CD4-positive, CD25-positive, alpha-beta regulatory T cell (primary cell): ENCODE measurements at regions not wholly inside any gene's neighbourhood (a gene's known extent, or its start where the extent isn't known, plus 50 kb on each side); places are given as distances from the start of the nearest gene placed in this dataset.
A peak's percentile ranks its signal among the peaks of the same experiment; 100 is the strongest.

Source experiments
- ATAC-seq, 2 donors: fragments of 150-1000 bp; cut with Tn5 transposase; one replicate each; pipeline ENCODE4 v1.10.0; 2021; ENCODE audit warnings: low read depth in 2 of 2, moderate number of reproducible peaks in 2 of 2, moderate library complexity in 1 of 2
- DNase-seq, 3 donors: peaks; one replicate each; pipeline versions ENCODE4 v3.0.0 to v3.0.0-alpha.2; 2012 to 2022; ENCODE audit warnings: mixed read lengths in 1 of 3
- H3K27ac ChIP-seq: one replicate; pipeline ENCODE4 v1.7.0; 2013; ENCODE audit warnings: mild to moderate bottlenecking, low read length; ENCODE audit not compliant: insufficient read depth, poor library complexity, severe bottlenecking
- H3K27me3 ChIP-seq: one replicate; pipeline ENCODE4 v1.7.0; 2013; ENCODE audit warnings: low read length; ENCODE audit not compliant: control insufficient read depth, insufficient read depth
- H3K36me3 ChIP-seq: one replicate; pipeline ENCODE4 v1.7.0; 2013; ENCODE audit warnings: mild to moderate bottlenecking, low read length, moderate library complexity; ENCODE audit not compliant: control insufficient read depth, insufficient read depth
- H3K4me1 ChIP-seq: 2 replicates; pipeline ENCODE4 v1.7.0; 2013; ENCODE audit warnings: mild to moderate bottlenecking, low read length; ENCODE audit not compliant: insufficient read depth, control insufficient read depth, poor library complexity, severe bottlenecking
- H3K4me3 ChIP-seq: one replicate; pipeline ENCODE4 v1.7.0; 2013; ENCODE audit warnings: low read depth, mild to moderate bottlenecking, low read length, moderate library complexity
- H3K9me3 ChIP-seq, 2 experiments: 1 replicate in 1 of 2; 2 replicates in 1 of 2; pipeline ENCODE4 v1.7.0; 2013; ENCODE audit warnings: low read length in 2 of 2, mild to moderate bottlenecking in 1 of 2, moderate library complexity in 1 of 2; ENCODE audit not compliant: control insufficient read depth in 2 of 2
- H3K27ac Mint-ChIP-seq, 3 donors: one replicate each; pipeline ENCODE4 v1.8.0; 2020 to 2022; ENCODE audit warnings: mild to moderate bottlenecking in 3 of 3, mixed read lengths in 3 of 3, moderate library complexity in 2 of 3
- H3K27me3 Mint-ChIP-seq: one replicate; pipeline ENCODE4 v1.8.0; 2022; ENCODE audit warnings: mild to moderate bottlenecking, mixed read lengths
- H3K36me3 Mint-ChIP-seq: one replicate; pipeline ENCODE4 v1.8.0; 2020; ENCODE audit warnings: mixed read lengths
- H3K4me1 Mint-ChIP-seq, 4 donors: one replicate each; pipeline ENCODE4 v1.8.0; 2020 to 2022; ENCODE audit warnings: mixed read lengths in 4 of 4, mild to moderate bottlenecking in 1 of 4
- H3K4me3 Mint-ChIP-seq, 4 donors: one replicate each; pipeline ENCODE4 v1.8.0; 2020 to 2022; ENCODE audit warnings: mild to moderate bottlenecking in 4 of 4, mixed read lengths in 4 of 4, moderate library complexity in 3 of 4
- H3K9me3 Mint-ChIP-seq, 7 donors: one replicate each; pipeline ENCODE4 v1.8.0; 2020 to 2022; ENCODE audit warnings: mixed read lengths in 7 of 7, mild to moderate bottlenecking in 3 of 7, moderate library complexity in 2 of 7

DNA sequence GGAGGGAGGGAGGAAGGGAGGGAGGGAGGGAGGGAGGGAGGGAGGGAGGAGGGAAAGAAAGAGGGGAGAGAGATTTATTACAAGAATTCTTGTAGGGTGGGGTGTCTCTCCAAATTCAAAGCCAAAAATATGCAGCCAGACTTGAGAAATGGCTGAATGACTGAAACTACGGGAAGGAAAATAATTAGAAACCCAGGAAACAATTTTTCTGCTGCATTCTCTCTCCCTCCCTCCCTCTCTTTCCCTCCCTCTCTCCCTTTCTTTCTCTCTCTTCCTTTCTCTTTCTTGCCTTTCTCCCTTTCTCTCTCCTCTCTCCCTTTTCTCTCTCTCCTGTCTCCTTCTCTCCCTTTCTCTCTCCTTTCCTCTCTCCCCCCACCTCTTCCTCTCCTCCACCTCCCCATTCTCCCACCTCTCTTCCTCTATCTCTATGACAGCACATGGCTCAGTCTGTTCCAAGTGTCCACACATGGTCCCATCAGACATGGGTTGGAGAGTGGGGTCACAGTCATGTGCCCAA, 218.7 kb downstream of the C1D start:
- DNase-seq (no peak), ATAC-seq (no peak)
- H3K36me3 ChIP-seq, result no peaks in the 10 kb centered on the region
- Mint-ChIP-seq H3K4me1 (no peaks in the 10 kb centered on the region), H3K4me3 (no peak overlapping the region), H3K27ac (no peak overlapping the region), H3K9me3 (no peaks in the 10 kb centered on the region), H3K27me3 (peaks cover 9% of the 10 kb centered on the region), H3K36me3 (no peaks in the 10 kb centered on the region)
- H3K4me1 ChIP-seq, result no peaks in the 10 kb centered on the region
- H3K4me3 ChIP-seq, result no peak overlapping the region
- no peak overlapping the region for H3K27ac ChIP-seq
- no peaks in the 10 kb centered on the region for H3K9me3 ChIP-seq
- no peaks in the 10 kb centered on the region for H3K27me3 ChIP-seq

DNA sequence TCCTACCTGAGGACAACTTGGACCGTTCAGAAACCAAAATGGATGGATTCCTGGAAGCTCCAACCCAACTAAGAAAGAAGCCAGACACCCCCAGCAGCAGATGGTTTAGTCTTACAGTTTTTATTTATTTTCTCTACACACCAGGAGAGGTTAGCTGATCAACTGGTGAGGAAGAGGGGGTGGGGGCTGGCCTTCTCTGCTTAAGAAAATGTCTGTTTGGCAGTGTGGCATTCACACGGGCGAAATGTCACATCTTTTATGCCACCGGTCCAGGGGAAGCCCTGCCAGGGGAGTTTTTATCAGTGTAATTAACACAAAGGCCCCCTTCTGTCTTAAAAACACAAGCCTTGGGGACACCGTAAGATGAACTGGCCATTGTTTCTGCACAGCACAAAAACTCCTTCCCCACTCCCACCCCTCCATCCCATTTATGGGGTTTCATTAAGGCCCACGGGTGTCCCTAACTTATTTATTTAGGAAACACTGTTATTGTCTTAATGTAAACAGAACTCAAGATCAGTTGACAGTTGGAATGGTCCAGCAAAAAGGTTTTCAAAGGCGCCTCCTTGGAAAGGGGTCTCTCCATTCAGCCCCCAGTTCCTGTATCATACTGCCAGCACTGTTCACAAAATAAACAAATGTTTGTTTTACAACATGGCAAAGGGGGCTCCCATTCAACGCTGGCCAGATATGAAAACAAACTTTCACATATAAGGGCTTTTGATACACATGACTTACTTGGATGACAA, 217.0 kb downstream of the C1D start:
- Histone ChIP-seq H3K36me3 (no peaks in the 10 kb centered on the region), H3K9me3 (no peaks in the 10 kb centered on the region), H3K27ac (no peak overlapping the region), H3K27me3 (no peaks in the 10 kb centered on the region), H3K4me1 (no peaks in the 10 kb centered on the region), H3K4me3 (no peak overlapping the region)
- H3K9me3 Mint-ChIP-seq, result peaks cover 0 to 2% (median 0%) of the 10 kb centered on the region in 7 donors
- H3K27me3 Mint-ChIP-seq, result peaks cover 10% of the 10 kb centered on the region
- no peak for ATAC-seq
- H3K36me3 Mint-ChIP-seq, result no peaks in the 10 kb centered on the region
- H3K27ac Mint-ChIP-seq, result no peak overlapping the region
- H3K4me1 Mint-ChIP-seq, result no peaks in the 10 kb centered on the region
- H3K4me3 Mint-ChIP-seq, result no peak overlapping the region
- no peak for DNase-seq

DNA sequence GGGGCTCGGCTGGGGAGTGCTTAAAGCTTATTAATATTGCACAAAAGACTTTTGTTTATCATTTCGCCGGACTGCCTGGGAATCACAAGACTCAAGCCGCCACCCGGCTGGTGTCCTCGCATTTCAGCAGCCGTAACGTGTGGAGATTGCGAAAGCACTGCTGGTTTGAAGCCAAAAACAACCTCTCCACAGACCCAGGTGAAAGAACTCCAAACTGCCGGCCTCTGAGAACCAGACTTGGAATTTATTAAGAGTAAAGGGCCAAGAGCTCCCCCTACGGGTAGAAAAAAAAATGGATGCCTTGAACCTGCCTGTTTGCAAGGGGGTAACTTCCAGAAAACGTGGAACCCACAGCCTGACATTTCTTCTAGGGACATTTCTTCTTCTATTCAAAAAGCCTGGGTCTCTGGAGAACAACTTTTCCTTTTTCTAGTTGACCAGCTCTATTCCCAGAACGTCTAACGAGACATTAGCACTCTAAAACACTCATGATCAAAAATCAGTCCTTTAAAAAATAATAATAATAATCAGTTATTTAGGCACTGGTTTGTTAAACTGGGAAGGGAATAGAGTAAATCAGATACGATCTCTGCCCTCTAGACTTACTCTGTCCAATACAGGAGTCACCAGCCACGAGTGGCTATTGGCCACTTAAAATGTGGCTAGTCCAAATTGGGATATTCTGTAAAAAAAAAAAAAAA, 216.3 kb downstream of the C1D start:
- Mint-ChIP-seq H3K9me3 (peaks cover 0 to 2% (median 0%) of the 10 kb centered on the region in 7 donors), H3K36me3 (no peaks in the 10 kb centered on the region), H3K27ac (no peak overlapping the region), H3K4me3 (no peak overlapping the region), H3K4me1 (no peaks in the 10 kb centered on the region), H3K27me3 (peaks cover 15% of the 10 kb centered on the region)
- DNase-seq (peak in 2 of 3 donors; percentile 12 to 48), ATAC-seq (no peak)
- no peaks in the 10 kb centered on the region for H3K27me3 ChIP-seq
- H3K4me3 ChIP-seq, result no peak overlapping the region
- H3K27ac ChIP-seq, result no peak overlapping the region
- H3K9me3 ChIP-seq, result no peaks in the 10 kb centered on the region
- H3K4me1 ChIP-seq, result no peaks in the 10 kb centered on the region
- no peaks in the 10 kb centered on the region for H3K36me3 ChIP-seq

DNA sequence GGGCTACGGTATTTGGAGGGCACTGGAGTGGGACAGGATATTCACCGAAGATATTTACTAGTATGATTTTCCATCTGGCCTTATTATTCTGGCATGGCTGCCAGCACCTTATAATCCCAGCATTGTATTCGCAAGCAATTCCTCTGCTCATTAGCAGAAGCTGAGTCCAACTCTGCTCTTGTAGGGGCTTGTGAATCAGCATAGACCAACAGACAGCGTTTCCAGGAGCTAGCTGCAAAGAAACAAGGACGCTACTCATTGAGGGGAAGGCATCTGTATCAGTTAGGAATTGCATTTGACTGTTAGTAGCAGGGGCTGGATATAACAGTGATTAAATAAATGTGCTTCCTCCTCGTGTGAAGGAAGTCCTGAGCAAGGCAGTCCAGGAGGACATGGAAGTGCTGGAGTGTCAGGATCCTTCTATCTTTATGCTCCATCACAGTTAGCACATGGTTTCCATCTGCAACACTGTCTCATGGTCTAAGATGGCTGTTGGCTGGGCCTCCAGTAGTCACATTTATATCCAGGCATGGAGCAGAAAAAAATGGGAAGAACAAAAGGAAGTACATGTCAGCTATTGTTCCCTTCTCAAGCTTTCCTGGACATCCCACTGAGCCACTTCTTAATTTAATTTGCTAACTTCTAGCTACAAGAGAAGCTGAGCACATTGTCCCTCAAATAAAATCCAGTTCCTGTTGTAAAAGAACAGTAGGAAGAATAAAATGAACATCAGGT, 214.1 kb downstream of the C1D start:
- Mint-ChIP-seq H3K27me3 (peaks cover 13% of the 10 kb centered on the region), H3K36me3 (no peaks in the 10 kb centered on the region), H3K27ac (no peak overlapping the region), H3K9me3 (peaks cover 0 to 2% (median 0%) of the 10 kb centered on the region in 7 donors), H3K4me1 (no peaks in the 10 kb centered on the region), H3K4me3 (no peak overlapping the region)
- DNase-seq (no peak), ATAC-seq (no peak)
- Histone ChIP-seq H3K4me3 (no peak overlapping the region), H3K27me3 (no peaks in the 10 kb centered on the region), H3K4me1 (no peaks in the 10 kb centered on the region), H3K36me3 (no peaks in the 10 kb centered on the region), H3K9me3 (no peaks in the 10 kb centered on the region), H3K27ac (no peak overlapping the region)

DNA sequence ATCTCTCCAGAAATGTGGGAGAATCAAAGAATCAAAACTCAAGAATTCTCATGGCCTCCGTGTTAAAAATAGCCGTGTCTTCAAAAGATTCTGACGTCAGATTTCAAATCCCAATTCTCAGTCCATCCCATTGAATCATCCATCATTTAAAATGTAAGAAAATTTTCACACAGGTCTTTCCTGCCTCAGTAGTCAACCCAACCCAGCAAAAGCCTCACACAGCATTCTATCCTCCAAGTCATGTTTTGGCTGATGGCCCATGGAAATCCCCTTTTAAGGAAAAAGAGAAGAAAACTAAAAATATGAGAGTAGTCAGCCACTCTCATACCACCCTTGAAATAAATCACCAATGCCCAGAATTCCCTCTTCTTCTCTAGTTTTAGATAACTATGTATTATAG, 211.8 kb downstream of the C1D start:
- Mint-ChIP-seq H3K4me3 (no peak overlapping the region), H3K27me3 (peaks cover 12% of the 10 kb centered on the region), H3K36me3 (no peaks in the 10 kb centered on the region), H3K9me3 (peaks cover 0 to 2% (median 0%) of the 10 kb centered on the region in 7 donors), H3K4me1 (no peaks in the 10 kb centered on the region), H3K27ac (no peak overlapping the region)
- DNase-seq (no peak), ATAC-seq (no peak)
- Histone ChIP-seq H3K9me3 (no peaks in the 10 kb centered on the region), H3K4me1 (no peaks in the 10 kb centered on the region), H3K4me3 (no peak overlapping the region), H3K36me3 (no peaks in the 10 kb centered on the region), H3K27me3 (no peaks in the 10 kb centered on the region), H3K27ac (no peak overlapping the region)

DNA sequence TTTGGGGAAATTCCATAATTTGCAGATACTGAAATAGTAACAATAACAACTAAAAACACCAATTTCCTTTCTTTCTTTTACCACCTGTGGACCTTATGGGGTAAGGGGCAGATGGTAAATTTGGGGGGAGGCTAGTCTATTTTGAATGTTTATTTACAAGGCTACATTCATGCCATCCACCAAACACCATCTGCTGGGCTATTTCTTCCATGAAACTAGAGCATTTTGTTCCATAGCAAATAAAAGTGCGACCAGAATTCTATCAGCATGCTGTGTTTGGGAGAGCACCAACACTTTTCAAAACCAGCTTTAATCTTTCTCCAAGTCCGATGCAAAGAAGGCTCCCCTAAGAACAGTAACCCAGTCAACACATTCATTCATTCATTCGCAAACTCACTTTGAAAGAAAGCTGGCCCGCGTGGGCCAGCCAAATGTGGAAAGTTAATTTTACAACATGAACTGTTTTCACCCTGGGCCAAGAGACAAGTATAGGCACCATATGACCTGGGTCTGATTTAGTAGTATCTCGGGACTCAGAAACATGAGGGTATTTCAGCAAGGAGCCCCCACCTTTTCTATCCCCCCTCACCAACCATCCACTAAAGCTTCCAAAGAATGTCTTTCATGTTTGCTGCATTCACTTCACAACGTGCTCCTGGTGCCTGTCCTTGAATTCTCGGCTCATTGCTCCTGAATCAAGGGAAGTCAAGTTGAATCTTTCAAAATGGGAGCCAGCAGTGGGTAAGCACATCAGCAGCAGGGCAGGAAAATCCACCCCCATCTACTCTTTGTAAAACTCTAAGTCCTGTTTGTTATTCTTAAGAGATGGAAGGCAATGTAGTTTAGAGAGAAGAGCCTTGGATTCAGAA, 210.6 kb downstream of the C1D start:
- DNase-seq (no peak), ATAC-seq (no peak)
- H3K36me3 ChIP-seq, result no peaks in the 10 kb centered on the region
- H3K9me3 ChIP-seq, result no peaks in the 10 kb centered on the region
- no peak overlapping the region for H3K4me3 ChIP-seq
- H3K4me1 ChIP-seq, result no peaks in the 10 kb centered on the region
- H3K4me3 Mint-ChIP-seq, result no peak overlapping the region
- no peaks in the 10 kb centered on the region for H3K4me1 Mint-ChIP-seq
- H3K27me3 ChIP-seq, result no peaks in the 10 kb centered on the region
- no peak overlapping the region for H3K27ac ChIP-seq
- peaks cover 12% of the 10 kb centered on the region for H3K27me3 Mint-ChIP-seq
- peaks cover 0 to 2% (median 0%) of the 10 kb centered on the region in 7 donors for H3K9me3 Mint-ChIP-seq
- no peaks in the 10 kb centered on the region for H3K36me3 Mint-ChIP-seq
- no peak overlapping the region for H3K27ac Mint-ChIP-seq

DNA sequence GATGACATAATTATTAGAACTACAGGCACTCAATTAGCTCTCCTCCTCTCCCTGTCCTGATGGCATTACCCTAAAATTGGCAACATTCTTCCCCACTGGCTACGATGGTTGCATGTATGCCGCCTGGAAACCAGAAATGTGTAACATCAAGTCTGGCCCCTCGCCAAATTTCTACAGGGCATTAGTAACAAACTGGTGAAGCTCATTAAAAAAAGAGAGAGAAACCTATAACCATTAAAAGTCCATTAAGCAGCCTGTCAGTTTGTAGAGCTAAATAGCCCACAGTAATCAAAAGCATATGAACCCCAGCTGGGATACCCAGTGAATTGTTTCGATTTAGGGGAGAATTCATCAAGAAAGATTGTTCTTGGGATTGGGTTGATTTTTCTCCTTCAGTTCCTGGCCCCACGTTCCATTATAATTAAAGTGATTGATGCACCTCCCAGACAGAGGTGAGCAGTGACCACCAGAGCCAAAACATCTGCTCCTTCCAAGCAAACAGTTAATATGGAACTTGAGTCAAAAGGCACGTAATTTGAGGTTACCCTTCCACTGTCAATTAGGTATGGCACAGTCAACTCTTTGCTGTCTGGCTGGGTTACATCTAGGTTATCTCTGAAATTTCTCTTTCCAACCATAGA, 208.6 kb downstream of the C1D start:
- peaks cover 0 to 2% (median 0%) of the 10 kb centered on the region in 7 donors for H3K9me3 Mint-ChIP-seq
- H3K27me3 ChIP-seq, result no peaks in the 10 kb centered on the region
- H3K27me3 Mint-ChIP-seq, result peaks cover 12% of the 10 kb centered on the region
- H3K4me1 Mint-ChIP-seq, result no peaks in the 10 kb centered on the region
- no peak overlapping the region for H3K4me3 ChIP-seq
- ATAC-seq, result no peak
- no peaks in the 10 kb centered on the region for H3K36me3 Mint-ChIP-seq
- no peaks in the 10 kb centered on the region for H3K4me1 ChIP-seq
- no peaks in the 10 kb centered on the region for H3K9me3 ChIP-seq
- H3K27ac ChIP-seq, result no peak overlapping the region
- no peak overlapping the region for H3K4me3 Mint-ChIP-seq
- H3K27ac Mint-ChIP-seq, result no peak overlapping the region
- H3K36me3 ChIP-seq, result no peaks in the 10 kb centered on the region
- no peak for DNase-seq
